NB4 (cell line): ENCODE measurements at regions not wholly inside any gene's neighbourhood (a gene's known extent, or its start where the extent isn't known, plus 50 kb on each side); places are given as distances from the start of the nearest gene placed in this dataset.

Source experiments
- DNase-seq: peaks from one replicate; pipeline ENCODE4 v3.0.0; 2010; ENCODE audit warnings: low read depth
- H3K4me3 ChIP-seq: one replicate; pipeline ENCODE4 v1.5.1; 2011; ENCODE audit warnings: mild to moderate bottlenecking, low read depth, low read length, moderate library complexity
- CTCF ChIP-seq: IDR thresholded peaks from one replicate; pipeline ENCODE4 v1.5.1; 2012; ENCODE audit warnings: low read depth, low read length
- MAX ChIP-seq: IDR thresholded peaks from 2 replicates; pipeline ENCODE4 v1.6.1; 2011; ENCODE audit warnings: low read depth, low read length
- MYC ChIP-seq: IDR thresholded peaks from 2 replicates; pipeline ENCODE4 v1.6.1; 2011; ENCODE audit warnings: low read depth, low read length
- POLR2A ChIP-seq: IDR thresholded peaks from 2 replicates; pipeline ENCODE4 v1.6.1; 2011; ENCODE audit warnings: mild to moderate bottlenecking; ENCODE audit not compliant: insufficient read length; ENCODE audit errors: extremely low read depth

- DNase-seq: no peak
- TF ChIP-seq CTCF (no peak), MYC (no peak), MAX (no peak), POLR2A (no peak)
- no peak overlapping the region for H3K4me3 ChIP-seq
These were observed 97.2 kb downstream of the WTIP start for GRCh38 chr19:34578751-34579150.

DNA sequence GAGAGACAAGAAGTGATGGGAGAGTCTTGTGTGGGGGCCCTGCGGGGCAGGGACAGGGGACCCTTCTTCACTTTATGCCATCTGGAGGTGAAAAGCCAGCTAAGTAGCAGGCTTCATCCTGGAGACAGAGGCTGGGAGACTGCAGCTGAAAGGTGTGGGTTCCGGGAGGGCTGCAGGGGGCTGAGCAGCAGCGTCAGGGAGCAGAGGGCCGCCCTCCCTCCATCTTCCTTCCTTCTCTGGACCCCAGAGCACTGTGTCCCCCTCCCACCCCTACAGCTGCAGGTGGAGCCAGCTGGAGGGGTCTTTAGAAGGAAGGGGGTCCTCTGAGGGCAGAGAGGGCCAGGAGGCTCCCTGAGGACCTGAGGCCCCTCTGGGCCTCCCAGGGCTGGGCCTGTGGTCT, 96.6 kb downstream of the WTIP start:
- TF ChIP-seq MAX: no peak
- no peak for TF ChIP-seq MYC
- no peak for TF ChIP-seq CTCF
- no peak for TF ChIP-seq POLR2A
- no peak for DNase-seq
- no peak overlapping the region for H3K4me3 ChIP-seq

GRCh38 chr19:34577531-34578101, 96.1 kb downstream of the WTIP start:
- no peak for DNase-seq
- no peak overlapping the region for H3K4me3 ChIP-seq
- TF ChIP-seq MYC: no peak
- no peak for TF ChIP-seq MAX
- TF ChIP-seq CTCF: no peak
- no peak for TF ChIP-seq POLR2A

DNA sequence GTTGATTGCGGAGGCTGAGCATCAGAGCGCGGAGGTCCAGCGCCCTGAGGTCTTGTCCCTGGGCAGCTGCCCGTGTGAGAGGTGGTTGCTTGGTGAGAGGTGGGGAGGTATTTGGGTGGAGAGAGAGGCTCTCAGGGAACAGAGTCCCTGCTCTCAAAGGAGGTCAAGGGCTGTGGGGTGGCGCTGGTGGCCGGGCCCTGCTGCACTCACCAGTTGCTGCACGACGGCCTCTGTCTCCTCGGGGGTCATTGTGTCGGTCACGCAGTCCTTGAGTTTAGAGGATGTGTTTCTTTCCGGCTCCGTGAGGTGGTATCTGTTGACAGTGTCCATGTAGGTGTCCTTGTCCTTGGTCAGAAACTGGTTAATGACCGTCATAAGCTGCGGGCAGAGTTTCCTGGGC, 95.5 kb downstream of the WTIP start:
- TF ChIP-seq CTCF (no peak), MYC (no peak), MAX (no peak), POLR2A (no peak)
- no peak overlapping the region for H3K4me3 ChIP-seq
- no peak for DNase-seq

DNA sequence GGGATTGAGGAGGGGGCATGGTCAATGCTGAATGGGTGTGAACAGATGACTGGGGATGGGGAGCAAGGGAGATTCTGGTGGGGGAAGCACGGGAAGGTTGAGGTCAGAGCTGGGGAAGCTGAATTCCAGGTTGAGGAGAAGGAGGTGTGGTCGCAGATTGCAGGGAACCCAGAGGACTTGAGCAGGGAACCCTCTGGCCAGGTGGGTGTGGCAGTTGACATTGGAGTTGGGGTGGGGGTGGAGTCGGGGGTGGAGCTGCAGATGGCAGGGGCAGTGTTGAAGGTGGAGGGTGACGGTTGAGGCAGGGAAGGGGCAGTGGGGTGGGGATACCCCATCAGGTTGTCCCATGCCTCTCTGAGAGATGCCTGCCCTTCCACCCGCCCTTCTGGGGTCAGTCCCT, 94.7 kb downstream of the WTIP start:
- H3K4me3 ChIP-seq: no peak overlapping the region
- TF ChIP-seq CTCF (no peak), MYC (no peak), MAX (no peak), POLR2A (no peak)
- DNase-seq: no peak

GRCh38 chr19:34575206-34575605, 93.6 kb downstream of the WTIP start:
- no peak overlapping the region for H3K4me3 ChIP-seq
- no peak for DNase-seq
- TF ChIP-seq MAX: no peak
- no peak for TF ChIP-seq CTCF
- TF ChIP-seq POLR2A: no peak
- no peak for TF ChIP-seq MYC
